AG04449 (cell line): ENCODE measurements at regions not wholly inside any gene's neighbourhood (a gene's known extent, or its start where the extent isn't known, plus 50 kb on each side); places are given as distances from the start of the nearest gene placed in this dataset.

ENCODE experiments used
- CTCF ChIA-PET: fragments of 350-600 bp; formaldehyde crosslinking; extraction: SDS; loops from one replicate; lab custom pipeline; 2021; ENCODE audit warnings: antibody characterized with exemption; lab: Yijun Ruan, JAX
- POLR2A ChIA-PET: fragments of 400-600, 350-600 bp; formaldehyde crosslinking; extraction: SDS; loops from one replicate; lab custom pipeline; 2020; ENCODE audit warnings: antibody characterized with exemption, inconsistent platforms; lab: Yijun Ruan, JAX
- DNase-seq: peaks from one replicate; pipeline ENCODE4 v3.0.0-alpha.2; 2010; ENCODE audit warnings: low read depth, low spot score
- H3K4me3 ChIP-seq: 2 replicates; pipeline ENCODE4 v1.5.1; 2011; ENCODE audit warnings: low read depth, mild to moderate bottlenecking, control low read depth, low read length
- TF ChIP-seq, protein P1 (sequence below): IDR thresholded peaks from one replicate; pipeline ENCODE4 v1.5.1; 2011; ENCODE audit warnings: mild to moderate bottlenecking, moderate library complexity, low read length, control low read depth, inconsistent platforms; ENCODE audit not compliant: insufficient read depth; ENCODE audit errors: missing control alignments

- DNase-seq = no peak
- ChIA-PET POLR2A (no interaction called here), CTCF (no interaction called here)
- no peak overlapping the region for H3K4me3 ChIP-seq
- TF ChIP-seq, protein P1, sequence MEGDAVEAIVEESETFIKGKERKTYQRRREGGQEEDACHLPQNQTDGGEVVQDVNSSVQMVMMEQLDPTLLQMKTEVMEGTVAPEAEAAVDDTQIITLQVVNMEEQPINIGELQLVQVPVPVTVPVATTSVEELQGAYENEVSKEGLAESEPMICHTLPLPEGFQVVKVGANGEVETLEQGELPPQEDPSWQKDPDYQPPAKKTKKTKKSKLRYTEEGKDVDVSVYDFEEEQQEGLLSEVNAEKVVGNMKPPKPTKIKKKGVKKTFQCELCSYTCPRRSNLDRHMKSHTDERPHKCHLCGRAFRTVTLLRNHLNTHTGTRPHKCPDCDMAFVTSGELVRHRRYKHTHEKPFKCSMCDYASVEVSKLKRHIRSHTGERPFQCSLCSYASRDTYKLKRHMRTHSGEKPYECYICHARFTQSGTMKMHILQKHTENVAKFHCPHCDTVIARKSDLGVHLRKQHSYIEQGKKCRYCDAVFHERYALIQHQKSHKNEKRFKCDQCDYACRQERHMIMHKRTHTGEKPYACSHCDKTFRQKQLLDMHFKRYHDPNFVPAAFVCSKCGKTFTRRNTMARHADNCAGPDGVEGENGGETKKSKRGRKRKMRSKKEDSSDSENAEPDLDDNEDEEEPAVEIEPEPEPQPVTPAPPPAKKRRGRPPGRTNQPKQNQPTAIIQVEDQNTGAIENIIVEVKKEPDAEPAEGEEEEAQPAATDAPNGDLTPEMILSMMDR = no peak
Measured at GRCh38 chr22:48080316-48081165, 1318.1 kb downstream of the TBC1D22A start.

- no peak overlapping the region for H3K4me3 ChIP-seq
- ChIA-PET CTCF (no interaction called here), POLR2A (no interaction called here)
- no peak for DNase-seq
- TF ChIP-seq, protein P1 = no peak
Measured at GRCh38 chr22:48079505-48080290, 1317.2 kb downstream of the TBC1D22A start.

DNA sequence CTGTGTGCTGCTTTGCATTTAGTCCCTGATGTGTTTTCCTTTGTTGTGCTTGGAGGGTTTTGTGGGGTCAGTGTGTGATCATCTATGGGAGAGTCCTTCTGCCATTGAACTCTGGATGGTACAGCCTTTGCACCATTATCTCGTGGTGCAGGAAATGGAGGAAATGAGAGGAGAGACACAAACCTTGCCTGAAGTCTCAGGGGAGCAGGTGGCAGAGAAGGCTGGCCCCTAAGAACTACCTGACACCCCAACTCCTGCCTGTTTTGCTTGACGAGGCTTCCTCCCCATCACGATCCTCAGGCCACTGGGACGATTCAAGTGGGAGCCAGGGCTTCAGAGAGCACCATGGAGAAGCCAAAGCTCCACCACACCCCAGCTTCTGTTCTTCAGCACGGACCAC is 1316.4 kb downstream of the TBC1D22A start:
- TF ChIP-seq, protein P1 = no peak
- POLR2A ChIA-PET = no interaction called here
- CTCF ChIA-PET = no interaction called here
- no peak for DNase-seq
- H3K4me3 ChIP-seq = no peak overlapping the region

DNA sequence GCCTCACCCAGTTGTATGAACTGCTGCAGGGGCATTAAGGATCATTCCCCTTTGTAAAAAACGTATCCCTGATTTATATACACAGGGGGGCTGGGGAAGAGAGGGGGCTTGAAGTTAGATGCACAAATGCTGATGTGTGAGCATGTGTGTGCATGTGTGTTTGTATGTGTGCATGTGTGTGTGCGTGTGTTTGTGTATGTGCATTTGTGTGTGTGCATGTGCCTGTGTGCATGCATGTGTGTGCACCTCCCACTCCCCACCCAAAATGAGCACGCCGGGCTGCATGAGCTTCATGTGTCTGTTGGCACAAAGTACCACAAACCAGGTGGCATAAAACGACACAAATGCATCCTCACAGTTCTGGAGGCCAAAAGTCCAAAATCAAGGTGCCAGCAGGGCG is 1315.2 kb downstream of the TBC1D22A start:
- H3K4me3 ChIP-seq = no peak overlapping the region
- TF ChIP-seq, protein P1 = no peak
- CTCF ChIA-PET = no interaction called here
- POLR2A ChIA-PET = no interaction called here
- no peak for DNase-seq

- POLR2A ChIA-PET = no interaction called here
- H3K4me3 ChIP-seq = no peak overlapping the region
- DNase-seq = no peak
- TF ChIP-seq, protein P1 = no peak
- CTCF ChIA-PET = no interaction called here
Measured at GRCh38 chr22:48076008-48076407, 1313.6 kb downstream of the TBC1D22A start.

DNA sequence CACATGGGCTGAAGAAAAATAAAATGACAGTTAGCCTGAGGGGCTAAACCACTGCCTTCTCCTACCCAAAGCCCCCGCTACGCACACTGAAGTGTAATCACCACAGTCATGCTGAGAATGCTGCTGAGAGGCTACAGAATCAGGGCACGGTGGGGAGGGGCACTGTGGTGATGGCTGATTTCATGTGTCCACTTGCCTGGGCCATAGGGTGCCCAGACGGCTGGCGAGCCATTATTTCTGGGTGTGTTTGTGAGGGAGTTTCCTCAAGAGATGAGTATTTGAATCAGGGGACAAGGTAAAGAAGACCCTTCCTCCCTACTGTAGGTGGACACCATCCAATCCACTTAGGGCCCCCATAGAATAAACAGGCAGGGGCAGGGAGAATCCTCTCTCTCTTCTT is 1313.2 kb downstream of the TBC1D22A start:
- no peak overlapping the region for H3K4me3 ChIP-seq
- no peak for DNase-seq
- TF ChIP-seq, protein P1 = no peak
- ChIA-PET POLR2A (no interaction called here), CTCF (no interaction called here)
